ENCODE measurements at regions not wholly inside any gene's neighbourhood (a gene's known extent, or its start where the extent isn't known, plus 50 kb on each side); places are given as distances from the start of the nearest gene placed in this dataset.
"Not testable (repeated sequence)": the region's sequence is repeated elsewhere in the genome, so short reads cannot be mapped to it uniquely, and the experiment has no call there.

DNA sequence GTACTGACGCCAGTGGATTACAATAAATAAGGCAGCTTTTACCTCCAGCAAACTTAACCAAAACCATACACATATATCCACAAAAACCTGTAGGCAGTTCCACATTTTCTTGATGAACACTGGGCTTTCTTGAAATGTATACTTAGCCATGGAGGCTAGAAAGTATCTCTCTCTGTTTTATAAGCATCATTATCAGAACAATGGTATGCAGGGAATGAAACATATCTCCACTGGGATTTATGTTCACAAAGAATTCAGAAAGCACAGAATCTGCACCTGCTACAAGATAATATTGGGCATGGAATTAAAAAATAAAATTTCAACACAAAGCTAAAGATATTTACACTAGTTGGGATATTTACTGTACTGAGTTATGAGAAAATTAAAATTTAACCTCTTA, 126.1 kb upstream of the RASA1 start:
- 0 out of 2 replicates have a peak, but pooled peaks cover 3% of the 10 kb centered on the region for H3K9me3 ChIP-seq (replicated peaks)
- no peak overlapping the region for H3K4me3 ChIP-seq
- H3K36me3 ChIP-seq = no peaks in the 10 kb centered on the region
- DNase-seq = peak in 1 of 2 experiments; percentile 32
- H3K4me1 ChIP-seq = peaks cover 23% of the 10 kb centered on the region
- no peaks in the 10 kb centered on the region for H3K27me3 ChIP-seq
- H3K27ac ChIP-seq = peak overlapping the region; percentile 21

DNA sequence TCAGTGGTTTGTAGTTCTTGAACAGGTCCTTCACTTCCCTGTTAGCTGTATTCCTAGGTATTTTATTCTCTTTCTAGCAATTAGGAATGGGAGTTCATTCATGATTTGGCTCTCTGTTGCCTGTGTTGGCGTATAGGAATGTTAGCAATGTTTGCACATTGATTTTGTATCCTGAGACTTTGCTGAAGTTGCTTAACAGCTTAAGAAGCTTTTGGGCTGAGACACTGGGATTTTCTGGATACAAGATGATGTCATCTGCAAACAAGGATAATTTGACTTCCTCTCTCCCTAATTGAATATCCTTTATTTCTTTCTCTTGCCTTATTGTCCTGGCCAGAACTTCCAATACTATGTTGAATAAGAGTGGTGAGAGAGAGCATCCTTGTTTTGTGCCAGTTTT, 121.8 kb upstream of the RASA1 start:
- H3K4me3 ChIP-seq; H3K27me3 ChIP-seq; H3K27ac ChIP-seq; H3K36me3 ChIP-seq; H3K9me3 ChIP-seq (replicated peaks); DNase-seq: not testable (repeated sequence)
- H3K4me1 ChIP-seq = peaks cover 13% of the 10 kb centered on the region

DNA sequence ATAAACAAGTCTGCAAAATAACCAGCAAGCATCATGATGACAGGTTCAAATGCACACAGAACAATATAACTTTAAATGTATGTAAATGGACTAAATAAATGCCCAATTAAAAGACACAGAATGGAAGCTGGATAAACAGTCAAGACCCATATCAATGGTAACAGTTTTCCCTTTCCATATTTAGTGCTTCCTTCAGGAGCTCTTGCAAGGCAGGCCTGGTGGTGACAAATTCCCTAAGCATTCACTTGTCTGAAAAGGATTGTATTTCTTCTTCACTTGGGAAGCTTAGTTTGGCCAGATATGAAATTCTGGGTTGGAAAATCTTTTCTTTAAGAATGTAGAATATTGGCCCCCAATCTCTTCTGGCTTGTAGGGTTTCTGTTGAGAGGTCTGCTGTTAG, 120.2 kb upstream of the RASA1 start:
- Histone ChIP-seq H3K4me1 (peaks cover 16% of the 10 kb centered on the region), H3K4me3 (no peak overlapping the region), H3K27ac (no peak overlapping the region), H3K9me3 (replicated peaks) (0 out of 2 replicates have a peak, but pooled peaks cover 3% of the 10 kb centered on the region), H3K27me3 (no peaks in the 10 kb centered on the region), H3K36me3 (no peaks in the 10 kb centered on the region)
- DNase-seq = no peak

DNA sequence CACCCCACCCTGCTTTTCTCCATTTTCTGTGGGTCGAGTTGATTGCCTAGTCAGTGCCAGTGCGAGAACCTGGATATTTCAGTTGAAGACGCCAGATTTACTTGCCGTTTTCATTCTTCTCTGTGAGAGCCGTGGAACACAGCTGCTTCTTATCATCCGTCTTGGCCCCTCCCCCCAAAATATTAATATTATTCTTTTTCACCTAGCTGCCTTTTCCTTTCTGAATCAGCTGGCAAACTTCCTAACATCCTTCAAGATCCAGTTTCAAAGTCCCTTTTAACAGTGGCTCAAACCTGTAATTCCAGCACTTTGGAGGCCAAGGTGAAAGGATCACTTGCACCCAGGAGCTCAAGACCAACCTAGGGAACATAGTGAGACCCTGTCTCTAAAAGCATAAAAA, 117.1 kb upstream of the RASA1 start:
- DNase-seq = no peak
- H3K9me3 ChIP-seq (replicated peaks) = no peaks in the 10 kb centered on the region
- H3K36me3 ChIP-seq = no peaks in the 10 kb centered on the region
- no peak overlapping the region for H3K4me3 ChIP-seq
- no peaks in the 10 kb centered on the region for H3K27me3 ChIP-seq
- no peak overlapping the region for H3K27ac ChIP-seq
- H3K4me1 ChIP-seq = peaks cover 16% of the 10 kb centered on the region

DNA sequence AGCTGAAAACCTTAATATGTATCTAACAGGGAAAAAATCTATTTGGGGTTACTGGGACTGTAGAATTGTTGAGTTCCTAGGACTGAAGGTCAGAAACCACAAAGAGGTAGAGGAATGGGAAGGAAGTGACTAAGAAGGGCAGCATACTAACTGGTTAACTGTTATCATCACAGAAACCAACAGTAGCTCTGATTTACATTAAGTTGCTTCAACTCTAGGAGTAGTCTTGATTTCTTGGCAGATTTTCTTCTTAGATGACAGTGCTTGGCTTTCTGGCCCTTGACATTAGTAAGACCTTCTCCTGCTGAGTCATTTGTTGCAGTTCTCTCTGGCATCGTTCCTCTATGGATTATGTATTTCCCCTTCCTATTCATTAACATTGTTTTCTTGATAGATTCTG, 116.1 kb upstream of the RASA1 start:
- H3K27ac ChIP-seq = no peak overlapping the region

DNA sequence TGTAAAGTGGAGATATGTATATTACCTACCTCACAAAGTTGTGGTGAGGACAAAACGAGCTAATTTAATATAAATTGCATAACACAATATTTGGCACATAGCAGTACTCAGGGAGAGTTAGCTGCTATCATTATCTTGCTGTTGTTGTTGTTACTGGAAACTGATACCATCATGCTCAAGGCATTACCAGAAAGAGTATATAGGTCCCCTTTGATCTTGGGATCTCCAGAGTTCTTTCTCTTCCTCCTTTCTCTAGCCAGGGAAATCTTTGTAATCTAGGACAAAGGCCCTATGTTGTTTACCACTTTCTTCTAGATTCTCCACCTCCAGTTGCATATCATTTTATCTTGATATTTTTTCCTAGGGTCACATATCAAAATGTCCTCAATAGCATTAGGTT, 114.8 kb upstream of the RASA1 start:
- H3K27ac ChIP-seq = no peak overlapping the region
- H3K27me3 ChIP-seq = no peaks in the 10 kb centered on the region
- no peak for DNase-seq
- H3K9me3 ChIP-seq (replicated peaks) = no peaks in the 10 kb centered on the region
- H3K36me3 ChIP-seq = no peaks in the 10 kb centered on the region
- H3K4me1 ChIP-seq = peaks cover 15% of the 10 kb centered on the region
- H3K4me3 ChIP-seq = no peak overlapping the region

More for the DNA sequence above, 116.1 kb upstream of the RASA1 start:
- H3K4me3 ChIP-seq = no peak overlapping the region
- no peak for DNase-seq
- H3K4me1 ChIP-seq = peaks cover 15% of the 10 kb centered on the region
- no peaks in the 10 kb centered on the region for H3K27me3 ChIP-seq
- no peaks in the 10 kb centered on the region for H3K9me3 ChIP-seq (replicated peaks)
- no peaks in the 10 kb centered on the region for H3K36me3 ChIP-seq

DNA sequence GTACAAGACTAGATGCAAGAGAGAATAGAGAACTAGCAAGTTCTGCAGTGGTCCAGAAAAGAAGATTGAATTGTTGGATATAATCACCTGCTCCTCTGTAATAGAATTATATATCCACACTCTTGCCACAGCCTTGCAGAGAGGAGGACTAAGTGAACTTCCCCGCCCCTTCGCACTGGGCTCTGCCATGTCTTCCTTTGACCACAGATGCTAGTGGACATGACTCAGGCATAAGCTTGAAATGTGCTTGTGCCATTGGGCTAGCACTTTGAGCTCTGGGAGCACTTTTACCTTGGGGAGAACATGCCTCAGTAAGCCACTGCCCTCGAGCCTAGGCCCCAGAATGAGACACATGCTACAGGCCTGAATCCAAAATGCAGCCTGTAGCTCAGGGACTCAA, 113.5 kb upstream of the RASA1 start:
- Histone ChIP-seq H3K4me3 (no peak overlapping the region), H3K36me3 (no peaks in the 10 kb centered on the region), H3K27me3 (no peaks in the 10 kb centered on the region), H3K9me3 (replicated peaks) (no peaks in the 10 kb centered on the region), H3K27ac (no peak overlapping the region), H3K4me1 (peaks cover 15% of the 10 kb centered on the region)
- DNase-seq = no peak

DNA sequence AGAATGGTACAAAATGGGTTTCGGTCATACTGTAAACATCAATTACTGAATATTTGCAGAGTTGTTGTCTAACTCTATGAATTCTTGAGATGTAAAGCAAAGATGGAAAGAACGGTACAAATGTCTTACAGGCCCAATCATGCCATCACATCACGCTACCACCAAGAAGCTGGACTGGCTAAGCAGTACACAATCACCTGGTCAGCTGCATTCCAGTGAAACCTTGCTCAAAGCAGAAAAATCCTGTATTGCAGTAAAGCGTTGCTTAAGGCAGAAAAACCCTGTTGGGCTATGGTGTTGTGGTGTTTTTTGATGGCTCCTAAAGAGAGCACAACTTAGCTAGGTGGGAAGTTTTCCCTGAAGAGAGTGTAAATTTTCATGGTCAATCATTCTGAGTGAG, 112.6 kb upstream of the RASA1 start:
- H3K27me3 ChIP-seq = no peaks in the 10 kb centered on the region
- no peak for DNase-seq
- peaks cover 15% of the 10 kb centered on the region for H3K4me1 ChIP-seq
- no peak overlapping the region for H3K27ac ChIP-seq
- H3K9me3 ChIP-seq (replicated peaks) = no peaks in the 10 kb centered on the region
- H3K4me3 ChIP-seq = no peak overlapping the region
- H3K36me3 ChIP-seq = no peaks in the 10 kb centered on the region

DNA sequence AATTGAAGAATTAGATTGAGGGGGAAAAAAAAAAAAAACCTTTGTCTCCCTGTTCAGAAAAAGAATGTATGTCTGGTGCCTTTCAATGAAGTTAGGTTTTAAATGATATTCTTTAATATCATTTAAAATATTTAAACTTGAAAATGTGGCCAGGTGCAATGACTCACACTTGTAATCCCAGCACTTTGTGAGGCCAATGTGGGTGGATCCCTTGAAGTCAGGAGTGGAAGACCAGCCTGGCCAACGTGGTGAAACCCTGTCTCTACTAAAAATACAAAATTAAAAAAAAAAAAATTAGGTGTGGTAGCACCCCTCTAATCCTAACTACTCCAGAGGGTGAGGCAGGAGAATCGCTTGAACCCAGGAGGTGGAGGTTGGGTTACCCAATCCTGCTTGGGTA, 111.1 kb upstream of the RASA1 start:
- Histone ChIP-seq H3K27me3 (no peaks in the 10 kb centered on the region), H3K36me3 (no peaks in the 10 kb centered on the region), H3K27ac (no peak overlapping the region), H3K4me3 (no peak overlapping the region), H3K4me1 (peaks cover 10% of the 10 kb centered on the region), H3K9me3 (replicated peaks) (no peaks in the 10 kb centered on the region)
- DNase-seq = peak in 1 of 2 experiments; percentile 30

DNA sequence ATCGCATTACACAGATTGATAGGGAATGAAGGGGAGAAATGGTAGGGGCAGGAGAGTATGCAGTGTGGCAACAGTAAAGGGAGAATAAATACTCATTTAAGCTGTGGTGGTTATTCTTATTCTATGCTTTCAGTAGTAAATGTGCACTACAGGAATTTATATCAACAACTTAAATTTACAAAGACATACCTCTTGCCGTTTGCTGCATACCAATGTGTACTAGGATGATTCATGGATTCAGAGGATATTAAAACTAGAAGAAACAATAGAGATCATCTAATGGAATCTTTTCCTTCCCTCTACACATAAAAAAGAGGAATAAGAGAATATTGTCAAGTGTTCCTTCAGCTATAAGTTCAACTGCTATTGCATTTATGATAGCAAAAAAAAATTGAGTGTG, 103.3 kb upstream of the RASA1 start:
- Histone ChIP-seq H3K27ac (no peak overlapping the region), H3K4me3 (no peak overlapping the region), H3K4me1 (peaks cover 8% of the 10 kb centered on the region; the same call in 1 of the 2 replicates), H3K9me3 (replicated peaks) (no peaks in the 10 kb centered on the region), H3K36me3 (no peaks in the 10 kb centered on the region), H3K27me3 (no peaks in the 10 kb centered on the region)
- no peak for DNase-seq

DNA sequence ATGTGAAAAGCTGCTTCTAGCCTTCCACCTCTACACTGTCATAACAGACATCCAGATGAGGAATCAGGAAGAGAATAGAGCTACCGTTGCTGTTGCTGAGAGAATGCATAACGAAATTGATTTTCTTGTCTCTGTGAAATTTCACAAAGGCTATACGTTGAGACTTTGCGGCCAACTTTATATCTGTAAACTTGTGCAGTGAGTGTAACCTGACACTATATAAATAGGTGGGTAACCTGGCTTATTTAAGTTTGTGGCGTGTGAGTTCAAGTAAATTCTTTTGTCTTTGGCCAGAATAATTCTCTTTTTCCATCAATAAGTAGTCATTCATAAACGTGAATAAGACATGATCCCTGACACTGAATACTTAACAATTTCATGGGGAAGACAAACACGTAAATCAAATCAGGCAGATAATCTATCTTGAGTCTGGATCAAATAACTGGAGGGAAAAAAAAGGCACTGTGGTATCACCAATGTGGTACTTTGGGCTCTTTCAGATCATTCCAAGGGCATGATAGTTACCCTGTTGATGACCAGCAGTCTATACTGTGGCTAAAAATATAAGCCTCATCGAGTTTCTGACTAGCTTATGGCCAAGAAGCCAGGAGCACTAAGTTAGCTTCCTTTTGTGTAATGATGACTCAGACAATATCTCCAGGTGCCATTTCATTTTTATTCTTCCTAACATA, 98.2 kb upstream of the RASA1 start:
- Histone ChIP-seq H3K36me3 (no peaks in the 10 kb centered on the region), H3K27ac (peak overlapping the region; percentile 38), H3K4me3 (peak overlapping the region; percentile 35), H3K4me1 (peaks cover 11% of the 10 kb centered on the region; the same call in 1 of the 2 replicates), H3K27me3 (no peaks in the 10 kb centered on the region), H3K9me3 (replicated peaks) (no peaks in the 10 kb centered on the region)
- peak in 1 of 2 experiments; percentile 42 for DNase-seq

DNA sequence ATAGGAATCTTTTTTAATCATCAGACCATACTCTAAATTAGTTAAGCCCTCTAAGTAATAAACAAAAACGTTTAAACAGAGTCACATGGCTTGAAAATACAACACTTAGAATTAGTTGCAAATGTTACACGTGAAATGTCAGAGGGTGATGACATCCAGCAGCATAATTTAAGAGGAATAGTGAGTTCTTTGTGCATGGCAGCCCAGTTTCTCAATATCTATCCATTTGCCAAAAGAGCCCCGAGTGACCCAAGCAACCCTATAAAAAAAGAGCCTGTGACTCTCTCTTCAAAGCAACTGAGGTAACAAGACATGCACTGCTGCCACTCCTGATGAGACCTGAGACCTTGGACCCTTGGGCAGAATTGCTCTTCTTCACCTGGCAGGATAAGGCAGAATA, 96.9 kb upstream of the RASA1 start:
- no peaks in the 10 kb centered on the region for H3K27me3 ChIP-seq
- H3K36me3 ChIP-seq = no peaks in the 10 kb centered on the region
- peaks cover 2% of the 10 kb centered on the region; the same call in 1 of the 2 replicates for H3K9me3 ChIP-seq (replicated peaks)
- no peak overlapping the region for H3K27ac ChIP-seq
- peaks cover 11% of the 10 kb centered on the region; the same call in 1 of the 2 replicates for H3K4me1 ChIP-seq
- H3K4me3 ChIP-seq = no peak overlapping the region
- no peak for DNase-seq

DNA sequence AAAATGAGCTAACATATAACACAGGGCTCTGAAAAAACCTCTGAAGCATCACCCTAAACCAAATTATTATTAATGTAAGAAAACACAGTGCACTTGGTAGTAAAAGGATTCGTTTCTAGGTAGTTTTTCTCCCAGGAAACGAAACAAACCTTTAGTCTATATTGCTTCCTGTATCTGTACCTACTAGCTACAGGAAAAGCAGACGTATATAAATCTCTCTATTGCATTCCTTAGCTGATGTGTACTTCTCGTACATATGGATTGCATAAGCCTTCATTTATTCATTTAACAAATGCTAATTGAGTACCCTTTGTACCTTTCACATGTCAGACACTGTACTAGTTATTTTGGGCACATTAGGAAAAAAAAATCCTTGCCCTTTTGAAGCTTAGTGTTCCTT, 85.0 kb upstream of the RASA1 start:
- Histone ChIP-seq H3K27ac (no peak overlapping the region), H3K4me1 (no peaks in the 10 kb centered on the region), H3K36me3 (no peaks in the 10 kb centered on the region), H3K9me3 (replicated peaks) (no peaks in the 10 kb centered on the region), H3K4me3 (no peak overlapping the region), H3K27me3 (no peaks in the 10 kb centered on the region)
- DNase-seq = no peak

DNA sequence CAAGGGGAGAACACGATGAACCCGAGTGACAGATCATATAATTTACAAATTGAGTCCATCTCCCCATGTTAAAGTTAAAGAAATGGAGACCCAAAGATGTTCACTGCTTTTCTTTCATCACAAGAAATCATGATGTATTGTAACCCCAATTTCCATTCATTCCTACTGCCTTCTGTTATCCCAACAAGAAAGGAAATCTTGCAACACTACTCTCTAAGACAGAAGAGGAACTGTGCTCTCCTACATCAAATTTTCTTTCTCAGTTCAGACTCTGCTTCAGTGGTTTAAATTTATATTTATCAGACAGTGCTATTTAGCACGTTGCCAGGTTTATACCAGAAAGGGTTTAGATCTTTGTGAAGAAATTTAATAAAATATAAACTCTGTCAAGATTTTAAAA, 83.8 kb upstream of the RASA1 start:
- Histone ChIP-seq H3K27me3 (no peaks in the 10 kb centered on the region), H3K27ac (no peak overlapping the region), H3K9me3 (replicated peaks) (no peaks in the 10 kb centered on the region), H3K4me1 (peaks cover 6% of the 10 kb centered on the region; the same call in 1 of the 2 replicates), H3K36me3 (no peaks in the 10 kb centered on the region), H3K4me3 (no peak overlapping the region)
- DNase-seq = no peak

DNA sequence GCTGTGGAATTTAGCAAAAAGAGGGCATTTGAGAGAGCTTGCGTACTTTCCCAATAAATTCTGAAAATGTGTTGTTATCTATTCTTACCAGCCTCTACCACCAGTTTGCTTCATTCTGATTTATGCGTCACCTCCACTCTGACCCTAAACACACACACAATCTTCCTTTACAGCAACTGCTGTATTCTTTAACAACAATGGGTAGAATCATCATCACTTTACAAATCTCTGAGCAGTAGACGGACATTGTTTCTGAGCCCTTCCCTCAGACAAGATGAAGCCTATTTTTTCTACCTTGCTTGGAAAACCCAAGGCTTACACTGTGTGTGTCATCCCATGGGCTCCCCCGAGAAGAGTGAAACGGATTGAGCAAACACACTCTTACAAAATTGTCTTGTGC, 83.1 kb upstream of the RASA1 start:
- Histone ChIP-seq H3K4me1 (peaks cover 6% of the 10 kb centered on the region; the same call in 1 of the 2 replicates), H3K36me3 (no peaks in the 10 kb centered on the region), H3K9me3 (replicated peaks) (no peaks in the 10 kb centered on the region), H3K4me3 (no peak overlapping the region), H3K27me3 (no peaks in the 10 kb centered on the region), H3K27ac (no peak overlapping the region)
- no peak for DNase-seq

DNA sequence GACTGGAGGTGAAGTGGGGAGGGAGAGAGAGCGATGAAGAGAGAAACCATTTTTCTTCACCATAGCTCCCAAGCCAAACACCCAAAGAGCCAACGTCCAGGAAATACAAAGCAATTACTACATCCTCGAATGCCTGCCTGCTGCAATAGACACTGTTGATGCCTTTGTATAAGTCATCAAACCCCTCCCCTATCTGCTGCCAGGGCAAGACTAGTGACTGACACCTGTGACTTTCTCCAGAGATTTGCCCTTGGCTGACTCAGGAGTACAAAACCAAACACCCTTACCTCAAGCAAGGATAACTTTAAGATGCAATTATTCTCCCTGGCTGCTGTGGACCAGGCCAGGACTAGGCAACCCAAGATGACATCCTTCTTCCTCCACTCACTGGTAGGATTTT, 81.8 kb upstream of the RASA1 start:
- Histone ChIP-seq H3K4me3 (no peak overlapping the region), H3K9me3 (replicated peaks) (no peaks in the 10 kb centered on the region), H3K4me1 (peaks cover 6% of the 10 kb centered on the region; the same call in 1 of the 2 replicates), H3K27me3 (no peaks in the 10 kb centered on the region), H3K27ac (no peak overlapping the region), H3K36me3 (no peaks in the 10 kb centered on the region)
- DNase-seq = no peak

All from SJCRH30 (cell line).